GM21381 (cell line): ENCODE measurements at regions not wholly inside any gene's neighbourhood (a gene's known extent, or its start where the extent isn't known, plus 50 kb on each side); places are given as distances from the start of the nearest gene placed in this dataset.
"Not testable (repeated sequence)": the region's sequence is repeated elsewhere in the genome, so short reads cannot be mapped to it uniquely, and the experiment has no call there.

ENCODE experiments used
- ATAC-seq: cut with Tn5 transposase; IDR thresholded peaks from one replicate; pipeline ENCODE4 v1.9.1; 2021; ENCODE audit warnings: mild to moderate bottlenecking, moderate library complexity; ENCODE audit not compliant: unreplicated experiment

GRCh38 chr18:68153821-68154220, 561.1 kb downstream of the TMX3 start:
- ATAC-seq = not testable (repeated sequence)

- no peak for ATAC-seq
Measured at GRCh38 chr18:68152770-68153169, 562.1 kb downstream of the TMX3 start.

GRCh38 chr18:68150961-68151360, 563.9 kb downstream of the TMX3 start:
- ATAC-seq = no peak

- ATAC-seq = no peak
Measured at GRCh38 chr18:68148863-68149262, 566.0 kb downstream of the TMX3 start.

GRCh38 chr18:68147728-68148127, 567.2 kb downstream of the TMX3 start:
- no peak for ATAC-seq

GRCh38 chr18:68121826-68122225, 593.1 kb downstream of the TMX3 start:
- no peak for ATAC-seq

GRCh38 chr18:68121308-68121707, 593.6 kb downstream of the TMX3 start:
- ATAC-seq = no peak

GRCh38 chr18:68114989-68115388, 598.5 kb upstream of the DSEL start:
- no peak for ATAC-seq

GRCh38 chr18:68104036-68104435, 587.5 kb upstream of the DSEL start:
- no peak for ATAC-seq

- ATAC-seq = no peak
Measured at GRCh38 chr18:68103561-68103960, 587.0 kb upstream of the DSEL start.

GRCh38 chr18:68102117-68102516, 585.6 kb upstream of the DSEL start:
- no peak for ATAC-seq

GRCh38 chr18:68098655-68099054, 582.1 kb upstream of the DSEL start:
- ATAC-seq = no peak

- ATAC-seq = no peak
Measured at GRCh38 chr18:68086481-68086880, 570.0 kb upstream of the DSEL start.

- ATAC-seq = no peak
Measured at GRCh38 chr18:68085251-68085650, 568.7 kb upstream of the DSEL start.

- ATAC-seq = no peak
Measured at GRCh38 chr18:68083776-68084175, 567.3 kb upstream of the DSEL start.

GRCh38 chr18:68083131-68083530, 566.6 kb upstream of the DSEL start:
- no peak for ATAC-seq

- ATAC-seq = no peak
Measured at GRCh38 chr18:68072744-68073143, 556.2 kb upstream of the DSEL start.

GRCh38 chr18:68060871-68061270, 544.4 kb upstream of the DSEL start:
- ATAC-seq = no peak

- no peak for ATAC-seq
Measured at GRCh38 chr18:68056936-68057335, 540.4 kb upstream of the DSEL start.

- ATAC-seq = no peak
Measured at GRCh38 chr18:68054669-68055068, 538.1 kb upstream of the DSEL start.

GRCh38 chr18:68053290-68053689, 536.8 kb upstream of the DSEL start:
- ATAC-seq = no peak

- ATAC-seq = no peak
Measured at GRCh38 chr18:68041327-68041726, 524.8 kb upstream of the DSEL start.

- ATAC-seq = no peak
Measured at GRCh38 chr18:68040198-68040597, 523.7 kb upstream of the DSEL start.
